CD4-positive, alpha-beta T cell (primary cell): ENCODE measurements at regions not wholly inside any gene's neighbourhood (a gene's known extent, or its start where the extent isn't known, plus 50 kb on each side); places are given as distances from the start of the nearest gene placed in this dataset.

ENCODE experiments used
- ATAC-seq: fragments of 200-7000 bp; cut with Tn5 transposase; one replicate; pipeline ENCODE4 v1.10.0; 2022; ENCODE audit warnings: mild to moderate bottlenecking; ENCODE audit not compliant: poor library complexity
- CTCF ChIA-PET: fragments of 350-600 bp; sonication (Branson Sonifier 250); formaldehyde crosslinking; loops from one replicate; lab custom pipeline; 2021; ENCODE audit warnings: antibody characterized with exemption, inconsistent platforms; lab: Charles Lee
- POLR2A ChIA-PET: fragments of 350-600 bp; sonication (Branson Sonifier 250); formaldehyde crosslinking; loops from one replicate; lab custom pipeline; 2021; ENCODE audit warnings: antibody characterized with exemption, inconsistent platforms; lab: Charles Lee
- DNase-seq, 14 experiments: peaks; one replicate each; pipeline ENCODE4 v3.0.0-alpha.2; 2013 to 2020; ENCODE audit warnings: mixed read lengths in 2 of 14
- H3K27ac ChIP-seq, 2 donors: one replicate each; pipeline versions ENCODE4 v1.5.1 to v1.7.0; 2013; ENCODE audit warnings: low read length in 2 of 2, low read depth in 1 of 2, mild to moderate bottlenecking in 1 of 2
- H3K27me3 ChIP-seq, 2 experiments: 1 replicate in 1 of 2; 2 replicates in 1 of 2; pipeline versions ENCODE4 v1.6.1 to v1.7.0; 2013; ENCODE audit warnings: low read length in 2 of 2, control low read depth in 1 of 2, mild to moderate bottlenecking in 1 of 2, moderate library complexity in 1 of 2; ENCODE audit not compliant: insufficient read depth in 2 of 2, control insufficient read depth in 1 of 2
- H3K36me3 ChIP-seq: one replicate; pipeline ENCODE4 v1.6.1; 2013; ENCODE audit warnings: low read length, control low read depth; ENCODE audit not compliant: insufficient read depth
- H3K4me1 ChIP-seq: one replicate; pipeline ENCODE4 v1.6.1; 2013; ENCODE audit warnings: low read length, control low read depth; ENCODE audit not compliant: insufficient read depth
- H3K4me3 ChIP-seq: one replicate; pipeline ENCODE4 v1.5.1; 2013; ENCODE audit warnings: mild to moderate bottlenecking, low read length, moderate library complexity
- H3K9me3 ChIP-seq, 2 experiments: 1 replicate in 1 of 2; 2 replicates in 1 of 2; pipeline versions ENCODE4 v1.6.1 to v1.7.0; 2013; ENCODE audit warnings: low read length in 2 of 2, mild to moderate bottlenecking in 2 of 2, control low read depth in 1 of 2, moderate library complexity in 1 of 2; ENCODE audit not compliant: control insufficient read depth in 1 of 2, insufficient read depth in 1 of 2
- H3K27ac Mint-ChIP-seq: one replicate; pipeline ENCODE4 v1.8.0; 2020; ENCODE audit warnings: mixed read lengths
- H3K27me3 Mint-ChIP-seq: one replicate; pipeline ENCODE4 v1.8.0; 2021; ENCODE audit warnings: mixed read lengths
- H3K36me3 Mint-ChIP-seq: one replicate; pipeline ENCODE4 v1.8.0; 2021; ENCODE audit warnings: low read depth, mixed read lengths
- H3K4me1 Mint-ChIP-seq: one replicate; pipeline ENCODE4 v1.8.0; 2021; ENCODE audit warnings: low read depth, mixed read lengths
- H3K4me3 Mint-ChIP-seq: one replicate; pipeline ENCODE4 v1.8.0; 2020; ENCODE audit warnings: mild to moderate bottlenecking, mixed read lengths
- H3K9me3 Mint-ChIP-seq: one replicate; pipeline ENCODE4 v1.8.0; 2020; ENCODE audit warnings: mixed read lengths
- CTCF ChIP-seq: fragments of 200-600 bp; IDR thresholded peaks from one replicate; pipeline ENCODE4 v1.8.0; 2022; ENCODE audit warnings: antibody characterized with exemption, mild to moderate bottlenecking
- intact Hi-C, 2 experiments: fragments of 100-400 bp; cut with DNase I in 1 of 2; cut with micrococcal nuclease in 1 of 2; formaldehyde crosslinking; loops; one replicate each; pipeline versions ENCODE4 v1.15.1 to v1.9.0; 2023 to 2025; cut with DNase I, micrococcal nuclease

- peaks cover 9% of the 10 kb centered on the region for H3K9me3 Mint-ChIP-seq
- TF ChIP-seq CTCF, result no peak
- H3K4me3 Mint-ChIP-seq, result no peak overlapping the region
- CTCF ChIA-PET, result no interaction called here
- H3K27me3 ChIP-seq, result no peaks in the 10 kb centered on the region
- no peaks in the 10 kb centered on the region for H3K27me3 Mint-ChIP-seq
- no peak overlapping the region for H3K4me3 ChIP-seq
- H3K4me1 Mint-ChIP-seq, result no peaks in the 10 kb centered on the region
- no peaks in the 10 kb centered on the region for H3K9me3 ChIP-seq
- H3K27ac Mint-ChIP-seq, result no peak overlapping the region
- H3K36me3 ChIP-seq, result no peaks in the 10 kb centered on the region
- DNase-seq, result no peak
- POLR2A ChIA-PET, result no interaction called here
- no peaks in the 10 kb centered on the region for H3K36me3 Mint-ChIP-seq
- no peaks in the 10 kb centered on the region for H3K4me1 ChIP-seq
- no peak for ATAC-seq
- intact Hi-C loops, result no loop called here
- H3K27ac ChIP-seq, result no peak overlapping the region
Observed at GRCh38 chr10:108363576-108363975, 1199.1 kb upstream of the SORCS1 start.

- Histone ChIP-seq H3K9me3 (no peaks in the 10 kb centered on the region), H3K27ac (no peak overlapping the region), H3K36me3 (no peaks in the 10 kb centered on the region), H3K27me3 (no peaks in the 10 kb centered on the region), H3K4me1 (no peaks in the 10 kb centered on the region), H3K4me3 (no peak overlapping the region)
- no peak for TF ChIP-seq CTCF
- intact Hi-C loops, result no loop called here
- ATAC-seq, result no peak
- Mint-ChIP-seq H3K36me3 (no peaks in the 10 kb centered on the region), H3K4me1 (no peaks in the 10 kb centered on the region), H3K4me3 (no peak overlapping the region), H3K27me3 (no peaks in the 10 kb centered on the region), H3K27ac (no peak overlapping the region), H3K9me3 (peaks cover 7% of the 10 kb centered on the region)
- ChIA-PET CTCF (no interaction called here), POLR2A (no interaction called here)
- no peak for DNase-seq
Observed at GRCh38 chr10:108362961-108363360, 1198.5 kb upstream of the SORCS1 start.

GRCh38 chr10:108362296-108362695 is 1197.8 kb upstream of the SORCS1 start:
- Mint-ChIP-seq H3K4me3 (no peak overlapping the region), H3K9me3 (peaks cover 8% of the 10 kb centered on the region), H3K4me1 (no peaks in the 10 kb centered on the region), H3K27me3 (no peaks in the 10 kb centered on the region), H3K36me3 (no peaks in the 10 kb centered on the region), H3K27ac (no peak overlapping the region)
- Histone ChIP-seq H3K4me3 (no peak overlapping the region), H3K9me3 (peaks cover 0 to 5% of the 10 kb centered on the region in 2 experiments), H3K4me1 (no peaks in the 10 kb centered on the region), H3K36me3 (no peaks in the 10 kb centered on the region), H3K27me3 (no peaks in the 10 kb centered on the region), H3K27ac (no peak overlapping the region)
- ChIA-PET POLR2A (no interaction called here), CTCF (no interaction called here)
- TF ChIP-seq CTCF, result no peak
- ATAC-seq (no peak), DNase-seq (no peak)
- intact Hi-C loops, result no loop called here
